Parathyroid adenoma (tissue), 2 donors: ENCODE measurements at regions not wholly inside any gene's neighbourhood (a gene's known extent, or its start where the extent isn't known, plus 50 kb on each side); places are given as distances from the start of the nearest gene placed in this dataset.

ENCODE experiments used
- H2AFZ ChIP-seq: fragments of 300-600 bp; sonication (generic); one replicate; pipeline ENCODE4 v1.7.0; 2017; ENCODE audit warnings: antibody characterized with exemption, mild to moderate bottlenecking
- H3K27ac ChIP-seq: fragments of 300-600 bp; sonication (generic); one replicate; pipeline ENCODE4 v1.7.0; 2017
- H3K27me3 ChIP-seq: fragments of 300-600 bp; sonication (generic); one replicate; pipeline ENCODE4 v1.7.0; 2017; ENCODE audit warnings: low read length; ENCODE audit not compliant: control insufficient read depth, insufficient read depth
- H3K36me3 ChIP-seq: fragments of 300-600 bp; sonication (generic); one replicate; pipeline ENCODE4 v1.7.0; 2017; ENCODE audit warnings: low read length; ENCODE audit not compliant: control insufficient read depth, insufficient read depth
- H3K4me1 ChIP-seq: fragments of 300-600 bp; sonication (generic); one replicate; pipeline ENCODE4 v1.7.0; 2017; ENCODE audit warnings: control low read depth
- H3K4me2 ChIP-seq: fragments of 300-600 bp; sonication (generic); one replicate; pipeline ENCODE4 v1.7.0; 2017; ENCODE audit warnings: low read length
- H3K4me3 ChIP-seq: fragments of 300-600 bp; sonication (generic); one replicate; pipeline ENCODE4 v1.7.0; 2017; ENCODE audit warnings: low read depth, low read length
- H3K79me2 ChIP-seq: fragments of 300-600 bp; sonication (generic); one replicate; pipeline ENCODE4 v1.7.0; 2017; ENCODE audit warnings: control low read depth
- H3K9ac ChIP-seq: fragments of 300-600 bp; sonication (generic); one replicate; pipeline ENCODE4 v1.7.0; 2017; ENCODE audit warnings: mild to moderate bottlenecking
- H3K9me3 ChIP-seq: fragments of 300-600 bp; sonication (generic); one replicate; pipeline ENCODE4 v1.7.0; 2017; ENCODE audit warnings: low read length; ENCODE audit not compliant: control insufficient read depth
- CTCF ChIP-seq: fragments of 300-600 bp; sonication (generic); IDR thresholded peaks from one replicate; pipeline ENCODE4 v1.7.0; 2017; ENCODE audit warnings: antibody characterized with exemption, mild to moderate bottlenecking
- donor health status: primary hyperparathyroidism.

- Histone ChIP-seq H3K4me1 (no peaks in the 10 kb centered on the region), H3K27ac (no peak overlapping the region), H3K9ac (no peak overlapping the region), H3K27me3 (no peaks in the 10 kb centered on the region), H3K79me2 (no peaks in the 10 kb centered on the region), H2AFZ (no peak overlapping the region), H3K36me3 (no peaks in the 10 kb centered on the region), H3K4me3 (no peak overlapping the region), H3K9me3 (no peaks in the 10 kb centered on the region), H3K4me2 (no peak overlapping the region)
- TF ChIP-seq CTCF = no peak
Observed at GRCh38 chr2:12303181-12304030, 413.3 kb upstream of the TRIB2 start.

- Histone ChIP-seq H3K79me2 (no peaks in the 10 kb centered on the region), H3K9me3 (no peaks in the 10 kb centered on the region), H3K4me3 (no peak overlapping the region), H3K36me3 (no peaks in the 10 kb centered on the region), H3K4me1 (no peaks in the 10 kb centered on the region), H3K27ac (no peak overlapping the region), H2AFZ (no peak overlapping the region), H3K27me3 (no peaks in the 10 kb centered on the region), H3K4me2 (no peak overlapping the region), H3K9ac (no peak overlapping the region)
- no peak for TF ChIP-seq CTCF
Observed at GRCh38 chr2:12304564-12305171, 412.1 kb upstream of the TRIB2 start.

GRCh38 chr2:12305931-12306330 lies 410.8 kb upstream of the TRIB2 start:
- Histone ChIP-seq H2AFZ (no peak overlapping the region), H3K27me3 (no peaks in the 10 kb centered on the region), H3K4me3 (no peak overlapping the region), H3K9ac (no peak overlapping the region), H3K79me2 (no peaks in the 10 kb centered on the region), H3K36me3 (no peaks in the 10 kb centered on the region), H3K27ac (no peak overlapping the region), H3K4me2 (no peak overlapping the region), H3K4me1 (no peaks in the 10 kb centered on the region), H3K9me3 (no peaks in the 10 kb centered on the region)
- TF ChIP-seq CTCF = no peak

GRCh38 chr2:12310399-12310798 lies 406.3 kb upstream of the TRIB2 start:
- no peaks in the 10 kb centered on the region for H3K36me3 ChIP-seq

More at GRCh38 chr2:12310399-12310798, 406.3 kb upstream of the TRIB2 start:
- H3K4me3 ChIP-seq = no peak overlapping the region
- TF ChIP-seq CTCF = no peak
- no peak overlapping the region for H3K4me2 ChIP-seq
- no peak overlapping the region for H3K27ac ChIP-seq
- H3K4me1 ChIP-seq = no peaks in the 10 kb centered on the region
- no peaks in the 10 kb centered on the region for H3K79me2 ChIP-seq
- no peaks in the 10 kb centered on the region for H3K9me3 ChIP-seq
- H3K9ac ChIP-seq = no peak overlapping the region
- no peak overlapping the region for H2AFZ ChIP-seq
- H3K27me3 ChIP-seq = no peaks in the 10 kb centered on the region
